ENCODE measurements at regions not wholly inside any gene's neighbourhood (a gene's known extent, or its start where the extent isn't known, plus 50 kb on each side); places are given as distances from the start of the nearest gene placed in this dataset.
"Not testable (repeated sequence)": the region's sequence is repeated elsewhere in the genome, so short reads cannot be mapped to it uniquely, and the experiment has no call there.

DNA sequence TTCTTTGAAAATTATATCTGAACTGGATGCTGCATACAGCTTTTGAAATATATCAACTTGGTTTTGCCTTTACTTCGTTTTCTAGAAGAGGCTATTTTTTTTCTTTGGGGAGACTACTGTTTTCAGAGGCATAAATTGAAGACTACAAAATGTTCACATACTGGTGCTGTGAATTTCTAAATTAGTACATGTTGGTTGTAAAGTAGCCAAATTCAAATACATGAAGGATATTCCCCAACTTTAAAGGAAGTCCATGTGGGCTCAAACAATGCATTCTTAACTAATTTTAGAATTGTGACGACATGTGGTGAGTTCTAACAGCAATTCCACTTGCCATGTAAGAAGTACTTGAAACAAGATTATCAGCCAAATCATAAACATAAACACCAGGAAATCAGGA, 295.7 kb downstream of the TUSC7 start:
- DNase-seq = no peak

DNA sequence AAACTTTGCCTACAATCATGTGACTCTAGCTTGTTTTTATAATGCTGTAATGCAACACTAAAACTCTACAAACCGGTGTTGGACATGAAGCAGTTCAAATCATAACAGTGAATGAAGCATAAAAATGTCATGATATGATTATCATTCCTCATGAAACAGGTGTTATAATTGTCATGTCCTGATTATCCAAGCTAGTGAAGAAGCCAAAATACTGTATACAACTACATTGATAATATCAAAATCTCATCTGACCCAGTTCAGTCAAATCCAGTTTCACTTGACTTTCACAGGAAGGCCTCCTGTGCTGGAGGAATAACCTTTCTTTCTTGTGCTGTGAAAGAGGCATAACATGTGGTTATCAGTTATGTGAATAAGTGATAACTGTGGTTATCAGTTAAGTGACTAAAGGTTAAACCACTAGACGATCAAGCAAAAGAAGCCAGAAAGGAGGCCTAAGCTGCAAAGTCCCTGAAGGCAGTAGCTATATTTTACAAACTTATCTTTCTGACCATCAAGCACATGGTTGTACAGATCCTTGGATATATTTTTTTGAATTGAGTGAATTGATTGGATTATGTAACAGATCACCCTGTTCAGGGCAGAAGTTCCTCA, 296.4 kb downstream of the TUSC7 start:
- DNase-seq = no peak

DNA sequence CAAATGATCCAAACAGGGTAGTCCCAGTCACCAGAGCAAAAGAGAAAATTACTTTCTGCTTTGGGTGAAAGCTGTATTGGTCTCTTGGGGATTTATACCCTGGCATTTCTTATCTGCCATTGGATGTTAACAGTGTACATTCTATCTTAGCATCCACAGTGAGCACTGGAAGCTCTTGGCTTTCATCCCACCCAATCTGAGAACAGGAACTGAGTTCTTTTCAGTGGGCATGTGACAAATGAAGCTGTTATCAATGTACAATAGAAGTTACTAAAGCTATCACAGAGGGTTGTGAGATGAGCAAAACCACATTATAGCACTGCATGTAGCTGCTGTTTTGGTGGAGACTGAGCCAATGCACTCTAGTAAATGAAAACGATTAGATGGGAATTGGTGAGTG, 300.7 kb downstream of the TUSC7 start:
- no peak for DNase-seq

DNA sequence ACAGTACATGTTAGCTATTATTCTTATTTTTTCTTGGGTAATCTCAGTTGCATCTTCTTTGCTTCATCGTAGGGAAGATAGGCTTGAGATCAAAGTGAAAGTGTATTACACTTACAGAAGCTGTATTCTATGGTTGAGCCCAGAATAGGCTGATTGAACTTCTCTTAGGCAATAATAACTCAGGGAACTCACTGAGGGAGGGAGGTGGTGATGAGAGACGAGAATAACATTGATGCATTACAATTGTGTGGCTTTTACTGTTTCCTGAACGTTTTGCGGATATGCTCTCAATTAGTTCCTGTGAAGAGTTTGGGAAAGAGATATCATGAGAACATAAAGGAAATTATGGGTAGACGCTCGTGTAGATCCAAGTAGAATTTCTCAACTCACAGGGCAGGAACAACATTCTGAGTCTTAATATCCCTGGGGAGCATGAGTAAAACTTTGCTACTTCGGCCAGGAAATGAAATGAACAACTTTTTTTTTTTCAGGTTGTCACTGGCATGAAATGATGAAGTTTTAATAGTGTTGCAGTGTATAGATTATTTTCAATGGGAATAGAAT, 302.2 kb downstream of the TUSC7 start:
- no peak for DNase-seq

DNA sequence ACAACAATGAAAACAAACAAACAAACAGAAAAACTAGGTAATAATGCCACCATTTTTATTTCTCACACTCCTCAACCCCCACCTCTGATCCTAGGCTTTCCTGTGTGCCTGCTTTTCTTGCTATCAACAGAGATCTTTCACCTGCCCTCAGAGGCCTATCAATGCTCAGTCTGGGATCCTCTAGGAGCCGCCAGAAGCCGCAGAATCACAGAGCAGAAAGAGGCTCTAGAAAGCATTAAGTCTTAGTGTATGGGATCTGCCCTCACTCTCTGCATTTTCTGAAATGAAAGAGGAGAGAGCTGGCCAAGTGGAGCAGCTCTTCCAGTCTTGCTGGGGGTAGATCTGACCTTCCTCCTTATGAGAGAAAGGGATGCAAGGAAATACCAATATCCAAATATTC, 306.8 kb downstream of the TUSC7 start:
- DNase-seq = no peak

DNA sequence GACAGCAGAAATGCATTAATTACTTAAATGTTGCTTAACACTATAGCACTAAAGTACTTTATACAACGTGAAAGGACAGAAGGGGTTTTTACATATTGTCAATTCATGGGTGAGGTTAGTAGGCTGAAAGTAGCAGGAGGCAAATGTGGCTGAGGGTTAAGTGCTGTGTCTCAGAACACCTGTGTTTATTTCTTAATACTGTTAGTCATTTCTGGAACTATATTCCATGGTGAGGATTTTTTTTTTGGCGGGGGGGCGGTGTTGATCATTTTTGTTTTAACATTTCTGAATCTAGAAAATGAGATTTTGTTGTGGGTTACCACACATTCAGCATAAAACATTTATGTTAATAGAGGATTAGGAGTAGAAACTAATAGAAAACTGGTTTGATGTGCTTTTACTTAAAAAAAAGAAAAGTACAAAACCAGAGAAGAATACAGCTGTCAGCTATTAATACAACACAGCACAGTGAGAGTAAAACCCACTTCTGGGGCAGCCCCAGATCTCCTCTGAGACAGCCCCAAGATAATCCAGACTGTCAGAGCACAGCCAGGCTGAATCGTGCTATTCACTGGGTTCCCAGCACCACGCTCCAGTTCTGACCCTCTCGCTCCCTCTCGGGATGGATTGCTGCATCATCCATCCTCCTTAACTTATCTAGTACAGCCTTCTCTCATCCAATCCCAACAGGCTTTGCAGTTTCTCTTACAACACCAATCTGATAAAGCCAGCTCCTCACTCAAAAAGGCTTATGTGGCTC, 307.7 kb downstream of the TUSC7 start:
- DNase-seq = no peak

DNA sequence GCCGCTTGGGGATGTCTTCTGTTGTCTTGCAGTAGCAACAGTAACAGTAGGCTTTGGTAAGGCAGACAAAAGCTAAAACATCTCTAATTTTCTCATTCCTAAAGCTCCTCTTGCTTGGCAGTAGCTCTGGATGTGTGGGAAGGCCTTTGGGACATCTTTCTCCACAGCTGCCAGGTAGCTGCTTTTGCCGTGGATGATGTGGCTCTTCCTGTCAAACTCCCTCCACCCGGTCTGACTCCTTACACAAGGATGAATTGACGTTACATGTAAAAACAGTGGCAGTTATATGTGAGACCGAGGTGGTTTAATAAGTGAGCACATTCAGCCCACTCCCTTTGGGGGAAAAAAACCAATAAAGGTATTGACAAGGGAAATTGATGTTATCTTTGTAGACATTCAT, 309.1 kb downstream of the TUSC7 start:
- DNase-seq = no peak

DNA sequence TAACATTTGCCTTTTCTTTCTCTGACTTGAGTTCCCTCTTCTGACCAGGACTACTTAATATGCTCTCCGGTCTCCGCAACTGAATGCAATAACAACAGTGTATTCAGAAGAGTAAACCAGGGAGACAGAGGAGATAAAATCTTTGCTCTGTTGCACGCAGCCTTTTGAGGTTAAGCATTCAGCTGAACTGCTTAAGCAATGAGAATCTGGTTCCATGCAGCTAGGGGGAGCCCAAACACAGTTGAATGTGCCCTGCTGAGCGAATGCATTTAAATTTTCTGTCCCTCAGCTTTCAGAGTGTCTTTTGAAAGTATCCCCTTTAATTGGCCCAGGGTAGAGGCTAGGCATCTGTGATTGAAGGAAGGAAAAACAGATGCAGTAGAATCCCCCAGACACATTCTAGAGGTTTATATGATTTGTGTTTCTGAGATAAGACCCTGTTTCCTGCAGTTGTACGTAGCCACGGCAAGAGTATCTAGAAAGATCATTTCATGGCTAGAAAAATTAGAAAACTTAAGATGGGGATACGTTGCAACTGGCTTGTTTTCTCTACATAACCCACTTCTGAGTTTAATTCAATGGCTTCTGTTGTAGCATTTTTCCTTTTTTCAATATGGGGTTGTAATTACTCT, 309.6 kb downstream of the TUSC7 start:
- DNase-seq = peak; percentile 68

DNA sequence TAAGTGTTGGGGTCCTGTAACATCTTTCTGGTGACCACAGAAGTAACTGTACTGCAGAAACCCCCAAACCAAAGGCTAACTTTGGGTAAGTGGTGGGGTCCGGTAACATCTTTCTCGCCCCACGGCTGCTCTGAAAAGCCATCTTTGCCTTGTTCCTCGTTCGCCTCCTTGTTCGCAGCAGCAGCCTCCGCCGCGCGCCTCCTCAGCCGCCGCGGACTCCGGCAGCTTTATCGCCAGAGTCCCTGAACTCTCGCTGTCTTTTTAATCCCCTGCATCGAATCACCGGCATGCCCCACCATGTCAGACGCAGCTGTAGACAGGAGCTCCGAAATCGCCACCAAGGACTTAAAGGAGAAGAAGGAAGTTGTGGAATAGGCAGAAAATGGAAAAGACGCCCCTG, 316.8 kb downstream of the TUSC7 start:
- DNase-seq = no peak

DNA sequence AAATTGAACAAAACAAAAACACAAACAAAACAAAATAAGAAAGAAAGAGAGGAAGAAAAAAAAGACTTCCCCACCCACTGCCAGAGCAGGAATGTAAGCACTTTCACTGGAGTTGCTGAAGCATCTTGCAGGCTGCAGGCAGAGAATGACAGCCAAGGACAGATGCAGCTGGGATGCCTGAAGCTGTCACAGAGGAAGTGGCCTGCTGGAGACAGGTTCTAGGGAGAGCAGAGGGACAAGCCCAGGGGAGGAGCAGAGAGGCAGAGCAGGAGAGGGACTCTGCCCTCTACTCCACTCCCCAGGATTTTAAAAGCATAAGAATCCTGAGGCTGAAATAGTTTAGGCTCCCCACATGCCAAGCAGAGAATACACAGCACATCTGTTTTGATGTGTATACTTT, 326.2 kb downstream of the TUSC7 start:
- DNase-seq = no peak

DNA sequence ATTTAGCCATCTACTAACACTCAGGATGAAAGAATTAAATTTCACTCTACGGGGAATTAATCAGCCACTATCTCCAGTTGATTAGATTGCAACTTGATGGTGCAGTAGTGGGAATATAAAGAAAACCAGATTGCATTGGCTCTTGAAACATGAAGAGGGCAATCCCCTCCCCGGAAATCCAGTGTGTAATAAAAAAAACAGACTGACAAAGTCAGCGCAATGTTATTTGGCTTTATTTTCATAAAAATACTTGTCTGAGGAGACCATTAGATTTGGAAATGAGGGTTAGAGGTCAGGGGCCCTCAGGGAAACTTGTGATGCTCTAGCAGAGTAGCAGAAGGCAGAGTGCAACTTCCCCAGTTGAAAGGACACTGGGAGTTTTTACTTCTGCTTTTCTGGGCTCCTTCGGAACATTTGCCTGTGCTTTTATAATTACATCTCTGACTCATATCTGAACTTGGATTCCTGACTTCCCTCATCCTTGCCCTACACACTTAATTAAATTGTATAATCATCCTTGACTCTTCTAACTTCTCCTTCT, 326.8 kb downstream of the TUSC7 start:
- peak; percentile 26 for DNase-seq

DNA sequence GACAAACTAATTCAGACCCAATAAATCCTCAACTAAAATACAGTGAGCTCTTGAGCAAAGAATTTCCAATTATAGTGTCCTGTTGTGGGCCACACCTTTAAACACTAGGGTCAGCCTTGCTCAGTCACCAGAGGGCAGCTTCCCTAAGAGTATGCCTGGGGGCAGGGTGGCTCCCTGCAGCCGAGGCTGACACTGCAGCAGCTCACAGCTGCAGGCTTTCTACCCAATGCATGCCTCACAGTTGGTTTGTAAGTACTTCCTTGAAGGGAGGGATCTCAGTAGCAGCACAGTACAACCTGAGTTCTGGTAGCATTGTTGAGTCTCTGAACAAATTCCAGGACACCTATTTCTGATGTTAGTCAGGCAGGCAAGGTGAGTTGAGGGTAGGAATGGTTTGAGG, 335.6 kb downstream of the TUSC7 start:
- DNase-seq = no peak

DNA sequence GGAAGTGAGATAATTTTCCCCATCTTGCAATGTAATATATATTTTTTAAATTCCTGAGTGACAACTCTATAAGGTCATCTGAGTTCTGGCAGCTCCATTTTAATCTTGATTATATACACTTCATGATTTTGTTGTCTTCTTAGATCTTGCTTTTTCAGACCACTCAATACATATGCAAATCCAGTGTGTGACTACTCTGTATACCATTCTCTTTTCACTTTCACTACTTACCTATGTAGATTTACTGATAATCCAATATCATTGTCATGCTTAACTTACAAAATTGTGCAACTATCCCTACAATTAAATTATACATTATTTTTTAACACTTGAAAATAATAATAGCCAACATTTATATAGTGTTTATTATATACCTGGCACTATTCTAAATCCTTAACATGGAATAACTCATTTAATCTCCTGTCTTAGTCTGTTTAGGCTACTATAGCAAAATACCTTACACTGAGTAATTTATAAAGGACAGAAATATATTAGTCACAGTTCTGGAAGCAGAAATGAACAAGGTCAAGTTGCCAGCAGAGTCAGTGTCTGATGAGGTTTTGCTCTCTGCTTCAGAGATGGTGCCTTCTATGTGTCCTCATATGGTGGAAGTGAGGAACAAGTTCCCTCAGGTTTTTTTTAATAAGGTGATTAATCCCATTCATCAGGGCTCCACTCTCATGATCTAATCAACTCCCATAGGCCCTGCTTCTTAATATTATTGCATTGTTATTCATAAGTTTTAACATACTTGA, 338.5 kb downstream of the TUSC7 start:
- DNase-seq = no peak

DNA sequence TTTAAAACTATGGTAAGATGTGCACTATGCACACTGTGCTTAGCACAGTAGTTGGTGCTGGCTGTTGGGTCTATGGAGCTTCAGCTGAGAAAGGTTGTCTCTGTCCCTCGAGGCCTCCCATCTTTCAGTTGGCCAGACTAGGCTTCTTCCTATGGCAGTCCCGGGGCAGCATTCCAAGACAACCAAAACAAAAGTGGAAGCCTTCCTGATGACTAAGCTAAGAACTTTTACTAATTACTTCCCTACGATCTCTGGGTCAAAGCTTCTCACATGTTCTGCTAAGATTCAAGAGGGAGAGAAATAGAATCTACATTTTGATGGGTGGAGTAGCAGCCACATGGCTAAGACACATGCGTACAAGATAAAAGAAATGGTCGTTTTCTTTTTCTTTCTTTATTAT, 342.8 kb downstream of the TUSC7 start:
- no peak for DNase-seq

DNA sequence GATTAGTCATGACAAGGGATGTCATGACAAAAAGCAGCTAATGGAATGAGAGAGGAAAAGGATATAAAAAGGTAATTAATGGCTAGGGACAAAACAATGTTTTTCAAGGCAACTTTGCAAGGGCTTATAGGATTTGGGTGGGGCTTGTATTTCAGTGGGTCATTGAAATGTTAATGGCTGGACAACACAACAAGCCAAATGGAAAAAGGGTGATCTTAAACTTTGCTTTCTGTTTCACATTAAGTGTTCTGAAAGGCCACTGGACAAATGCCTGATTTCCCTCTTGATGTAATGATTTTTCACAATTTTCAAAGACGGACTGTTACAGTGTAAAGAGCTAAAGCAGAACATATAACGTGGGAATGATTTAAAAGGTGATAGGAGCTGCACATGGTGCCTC, 345.0 kb downstream of the TUSC7 start:
- no peak for DNase-seq

DNA sequence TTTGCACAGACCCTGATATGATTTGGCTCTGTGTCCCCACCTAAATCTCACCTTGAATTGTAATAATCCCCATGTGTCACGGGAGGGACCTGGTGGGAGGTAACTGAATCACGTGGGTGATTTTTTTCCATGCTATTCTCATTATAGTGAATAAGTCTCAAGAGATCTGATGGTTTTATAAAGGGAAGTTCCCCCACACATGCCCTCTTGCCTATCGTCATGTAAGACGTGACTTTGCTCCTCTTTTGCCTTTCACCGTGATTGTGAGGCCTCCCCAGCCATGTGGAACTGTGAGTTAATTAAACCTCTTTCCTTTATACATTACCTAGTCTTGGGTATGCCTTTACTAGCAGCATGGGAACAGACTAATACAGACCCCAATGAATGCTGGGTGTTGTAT, 347.4 kb downstream of the TUSC7 start:
- DNase-seq = not testable (repeated sequence)

DNA sequence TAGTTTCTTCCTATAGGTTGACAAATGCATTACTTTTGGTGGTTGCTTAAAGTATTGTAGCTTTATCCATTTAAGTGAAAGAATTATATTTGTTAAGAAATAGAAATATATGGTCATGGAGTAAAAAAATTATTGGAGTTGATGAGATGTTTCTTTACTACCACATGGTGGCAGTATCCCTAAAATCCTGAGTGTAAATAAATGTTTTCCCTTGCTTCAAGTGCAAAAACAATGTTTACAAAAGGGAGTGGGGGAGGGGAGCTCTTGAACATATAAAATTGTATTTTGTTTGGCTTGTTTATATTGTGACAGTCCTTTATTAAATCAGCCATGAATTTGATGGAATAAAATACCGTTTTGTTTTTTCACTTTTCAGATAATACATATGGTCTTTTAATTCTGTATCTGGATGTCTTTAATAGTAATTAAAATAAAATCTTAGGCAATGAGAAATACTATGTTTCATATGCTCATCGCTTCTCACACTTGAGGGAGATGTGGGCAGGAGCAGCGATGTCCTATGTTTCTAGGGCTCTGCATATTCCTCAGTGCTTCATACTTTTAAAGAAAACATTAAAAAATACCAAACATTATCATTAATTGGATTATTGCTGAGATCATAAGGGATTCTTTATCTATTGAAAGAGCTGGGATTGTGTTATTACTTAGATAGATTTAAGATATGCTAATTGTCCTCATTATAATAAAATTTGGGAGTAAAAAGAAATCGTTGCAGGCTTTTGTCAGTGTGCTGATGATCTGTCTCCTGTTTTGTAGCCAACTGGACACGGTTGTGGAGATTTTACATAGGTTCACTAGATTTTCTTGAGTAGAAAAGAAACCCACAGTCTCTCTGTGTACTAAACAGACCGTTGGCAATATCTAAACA, 349.7 kb downstream of the TUSC7 start:
- no peak for DNase-seq

DNA sequence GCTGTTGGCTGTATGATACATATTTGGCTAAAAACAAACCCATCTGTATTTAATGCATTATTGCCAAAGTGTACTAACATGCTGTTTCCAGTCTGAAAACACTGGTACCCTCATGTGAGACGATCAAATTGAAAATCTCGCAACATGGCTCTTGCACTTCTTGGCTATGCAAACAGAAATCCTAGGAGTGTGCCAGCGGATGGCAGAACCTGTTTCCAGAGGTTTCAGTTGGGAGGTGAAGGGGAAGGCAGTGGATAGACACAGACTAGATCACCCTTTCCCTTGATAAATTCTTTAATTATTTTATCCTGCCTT, 350.3 kb downstream of the TUSC7 start:
- DNase-seq = no peak

DNA sequence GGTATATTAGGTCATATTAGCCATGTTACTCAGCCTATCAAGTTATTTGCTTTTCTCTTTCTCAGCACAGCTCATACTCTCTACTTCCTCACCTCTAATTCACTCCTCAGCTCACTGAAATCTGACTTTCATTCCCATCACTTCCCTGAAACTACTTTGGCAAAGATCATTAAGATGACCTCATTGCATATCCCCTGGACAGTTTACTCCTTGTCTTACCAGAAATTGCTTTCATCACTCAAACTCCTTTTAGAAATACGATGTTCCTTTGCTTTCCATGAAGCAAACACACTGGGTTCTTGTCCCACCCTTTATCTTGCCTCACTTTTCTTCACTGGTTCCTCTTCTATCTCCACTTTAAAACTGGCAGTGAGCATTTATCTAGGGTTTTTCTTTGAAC, 354.4 kb downstream of the TUSC7 start:
- peak; percentile 21 for DNase-seq

DNA sequence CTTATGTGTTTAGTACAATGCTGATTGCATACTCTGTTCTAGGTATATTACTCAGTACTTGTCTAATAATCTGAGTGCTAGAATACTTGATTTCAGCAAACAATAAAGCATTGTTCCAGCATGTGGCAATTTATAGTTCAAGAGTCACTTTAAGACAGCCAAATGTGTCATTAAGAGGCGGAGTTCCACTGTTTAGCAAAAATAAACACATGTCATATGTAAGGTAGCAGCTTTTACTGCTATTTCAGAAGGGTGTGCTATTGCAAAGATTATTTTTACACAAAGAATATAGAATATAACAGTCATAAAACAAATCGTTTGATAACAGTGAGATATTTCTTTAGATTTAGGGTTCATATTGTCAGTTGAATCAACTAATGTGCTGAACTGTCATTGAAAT, 358.7 kb downstream of the TUSC7 start:
- DNase-seq = no peak

DNA sequence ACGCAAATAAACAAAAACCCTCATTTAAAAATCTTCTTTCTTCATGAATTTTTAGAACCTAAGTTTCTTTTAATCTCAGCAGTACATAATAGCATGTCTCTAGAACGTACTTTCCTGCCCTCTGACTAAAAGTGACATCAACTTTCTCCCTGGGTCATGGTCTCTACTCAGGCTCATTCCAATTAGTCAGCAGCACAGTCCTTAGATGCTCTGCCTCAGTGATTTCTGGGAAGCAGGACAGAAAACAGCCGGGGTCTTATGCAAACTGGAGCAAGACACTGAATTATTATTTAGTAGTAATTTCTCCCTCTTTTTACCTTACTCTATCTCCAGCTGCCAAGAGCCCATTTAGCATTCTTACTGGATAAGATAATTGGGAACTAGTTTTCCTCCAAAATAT, 365.2 kb downstream of the TUSC7 start:
- no peak for DNase-seq

Measured in muscle of arm (tissue), 1 donor.